Cardiac muscle cell (in vitro differentiated cells and primary cell): ENCODE measurements at regions not wholly inside any gene's neighbourhood (a gene's known extent, or its start where the extent isn't known, plus 50 kb on each side); places are given as distances from the start of the nearest gene placed in this dataset.

Source experiments
- DNase-seq, 2 donors: peaks; one replicate each; pipeline versions ENCODE4 v3.0.0 to v3.0.0-alpha.2; 2010 to 2017; ENCODE audit warnings: low read depth in 1 of 2, low spot score in 1 of 2
- H3K27ac ChIP-seq: fragments of 200-600 bp; sonication (generic); 2 replicates; pipeline ENCODE4 v1.5.1; 2016
- H3K27me3 ChIP-seq: fragments of 200-600 bp; sonication (generic); 2 replicates; pipeline ENCODE4 v1.6.0; 2016; ENCODE audit warnings: control low read depth
- H3K36me3 ChIP-seq: fragments of 200-600 bp; sonication (generic); 2 replicates; pipeline ENCODE4 v1.5.1; 2016; ENCODE audit warnings: control low read depth
- H3K4me1 ChIP-seq: fragments of 200-600 bp; sonication (generic); 2 replicates; pipeline ENCODE4 v1.8.1; 2017; ENCODE audit warnings: low read depth, mild to moderate bottlenecking, mixed run types
- H3K4me3 ChIP-seq: fragments of 200-600 bp; sonication (generic); 2 replicates; pipeline ENCODE4 v1.5.1; 2016; ENCODE audit warnings: mild to moderate bottlenecking
- H3K9me3 ChIP-seq: fragments of 200-600 bp; sonication (generic); 2 replicates; pipeline ENCODE4 v1.5.1; 2017; ENCODE audit warnings: low read depth, mild to moderate bottlenecking, control low read depth
- TF ChIP-seq, protein P1 (sequence below): IDR thresholded peaks from 2 replicates; pipeline ENCODE4 v1.5.1; 2012; ENCODE audit warnings: low read depth, mild to moderate bottlenecking, low read length

DNA sequence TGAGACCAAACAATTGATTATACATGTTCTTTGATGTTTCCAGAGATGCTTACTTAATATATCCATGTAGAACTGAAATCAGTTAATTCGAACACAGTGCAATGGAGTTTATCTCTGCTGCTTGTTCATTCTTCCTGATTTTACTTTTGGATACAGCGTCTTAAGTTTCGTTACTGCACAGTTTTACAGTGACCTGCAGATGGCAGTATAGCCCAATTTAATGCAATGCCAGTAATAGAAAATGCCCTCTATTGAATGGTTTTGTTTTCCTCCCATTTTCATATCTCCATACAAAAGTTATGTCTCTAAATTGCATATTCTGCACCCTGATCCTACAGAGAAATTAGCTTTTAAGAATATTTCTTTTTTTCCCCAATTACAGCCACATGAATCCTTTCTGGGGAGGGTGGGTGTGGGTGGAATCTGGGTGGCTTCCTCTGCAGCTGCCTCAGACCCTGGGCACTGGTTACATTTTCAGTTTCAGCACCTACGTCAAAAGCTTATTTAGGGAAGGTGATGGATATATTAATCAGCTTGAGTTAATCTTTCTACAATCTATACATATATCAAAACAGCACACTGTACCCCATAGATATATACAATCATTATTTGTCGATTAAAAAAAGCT lies 101.1 kb upstream of the DCD start:
- peak; percentile 64 to 66 for DNase-seq
- TF ChIP-seq, protein P1, sequence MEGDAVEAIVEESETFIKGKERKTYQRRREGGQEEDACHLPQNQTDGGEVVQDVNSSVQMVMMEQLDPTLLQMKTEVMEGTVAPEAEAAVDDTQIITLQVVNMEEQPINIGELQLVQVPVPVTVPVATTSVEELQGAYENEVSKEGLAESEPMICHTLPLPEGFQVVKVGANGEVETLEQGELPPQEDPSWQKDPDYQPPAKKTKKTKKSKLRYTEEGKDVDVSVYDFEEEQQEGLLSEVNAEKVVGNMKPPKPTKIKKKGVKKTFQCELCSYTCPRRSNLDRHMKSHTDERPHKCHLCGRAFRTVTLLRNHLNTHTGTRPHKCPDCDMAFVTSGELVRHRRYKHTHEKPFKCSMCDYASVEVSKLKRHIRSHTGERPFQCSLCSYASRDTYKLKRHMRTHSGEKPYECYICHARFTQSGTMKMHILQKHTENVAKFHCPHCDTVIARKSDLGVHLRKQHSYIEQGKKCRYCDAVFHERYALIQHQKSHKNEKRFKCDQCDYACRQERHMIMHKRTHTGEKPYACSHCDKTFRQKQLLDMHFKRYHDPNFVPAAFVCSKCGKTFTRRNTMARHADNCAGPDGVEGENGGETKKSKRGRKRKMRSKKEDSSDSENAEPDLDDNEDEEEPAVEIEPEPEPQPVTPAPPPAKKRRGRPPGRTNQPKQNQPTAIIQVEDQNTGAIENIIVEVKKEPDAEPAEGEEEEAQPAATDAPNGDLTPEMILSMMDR: peak; percentile 75
- H3K27me3 ChIP-seq: no peaks in the 10 kb centered on the region

DNA sequence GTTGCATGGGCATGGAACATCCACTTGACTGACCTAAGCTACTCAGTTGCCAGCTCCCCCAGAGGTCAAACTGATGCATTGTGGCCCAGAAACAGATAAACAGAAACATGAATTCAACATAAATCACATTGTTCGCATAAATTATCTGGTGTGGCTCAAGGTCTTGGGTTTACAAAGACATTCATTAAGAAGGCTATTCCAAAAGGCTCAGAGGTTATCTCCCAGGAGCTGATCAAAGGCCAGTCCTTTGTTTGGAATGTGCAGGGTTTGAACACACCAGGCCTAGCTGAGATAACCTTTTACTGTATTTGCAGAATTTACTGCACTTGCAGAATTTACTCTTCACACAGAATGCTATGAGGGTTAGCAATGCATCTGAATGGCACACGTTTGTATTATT lies 96.4 kb upstream of the DCD start:
- Histone ChIP-seq H3K4me3 (no peak overlapping the region), H3K27me3 (no peaks in the 10 kb centered on the region), H3K27ac (no peak overlapping the region), H3K4me1 (no peaks in the 10 kb centered on the region), H3K9me3 (no peaks in the 10 kb centered on the region), H3K36me3 (no peaks in the 10 kb centered on the region)
- no peak for DNase-seq
- TF ChIP-seq, protein P1: no peak

More for the DNA sequence above, 101.1 kb upstream of the DCD start:
- no peak overlapping the region for H3K27ac ChIP-seq
- no peaks in the 10 kb centered on the region for H3K36me3 ChIP-seq
- H3K4me1 ChIP-seq: no peaks in the 10 kb centered on the region
- no peak overlapping the region for H3K4me3 ChIP-seq
- H3K9me3 ChIP-seq: no peaks in the 10 kb centered on the region

DNA sequence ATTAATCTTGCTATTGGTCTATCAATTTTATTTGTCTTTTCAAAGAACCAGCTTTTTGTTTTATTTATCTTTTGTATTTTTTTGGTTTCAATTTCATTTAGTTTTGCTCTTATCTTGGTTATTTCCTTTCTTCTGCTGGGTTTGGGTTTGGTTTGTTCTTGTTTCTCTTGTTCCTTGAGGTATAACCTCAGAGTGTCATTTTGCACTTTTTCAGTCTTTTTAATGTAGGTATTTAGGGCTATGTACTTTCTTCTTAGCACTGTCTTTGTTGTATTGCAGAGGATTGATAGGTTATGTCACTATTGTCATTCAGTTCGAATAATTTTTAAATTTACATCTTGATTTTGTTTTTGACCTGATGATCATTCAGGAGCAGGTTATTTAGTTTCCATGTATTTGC lies 92.7 kb upstream of the DCD start:
- Histone ChIP-seq H3K4me3 (no peak overlapping the region), H3K4me1 (no peaks in the 10 kb centered on the region), H3K9me3 (no peaks in the 10 kb centered on the region), H3K27ac (no peak overlapping the region), H3K36me3 (no peaks in the 10 kb centered on the region), H3K27me3 (no peaks in the 10 kb centered on the region)
- TF ChIP-seq, protein P1: no peak
- no peak for DNase-seq

DNA sequence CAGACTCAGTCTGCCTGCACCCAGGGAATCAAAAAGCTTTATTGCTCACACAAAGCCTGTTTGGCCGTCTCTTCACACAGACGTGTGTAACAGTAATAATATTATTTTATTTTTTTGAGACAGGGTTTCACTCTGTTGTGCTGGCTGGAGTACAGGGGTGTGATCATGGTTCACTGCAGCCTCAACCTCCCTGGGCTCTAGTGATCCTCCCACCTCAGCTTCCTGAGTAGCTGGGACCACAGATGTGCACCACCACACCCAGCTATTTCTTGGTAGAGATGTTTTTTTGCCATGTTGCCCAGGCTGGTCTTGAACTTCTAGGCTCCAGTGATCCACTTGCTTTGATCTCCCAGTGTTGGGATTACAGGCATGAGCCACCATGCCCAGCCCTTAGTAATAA lies 88.4 kb upstream of the DCD start:
- H3K9me3 ChIP-seq: no peaks in the 10 kb centered on the region
- H3K36me3 ChIP-seq: no peaks in the 10 kb centered on the region
- H3K4me3 ChIP-seq: no peak overlapping the region
- no peaks in the 10 kb centered on the region for H3K27me3 ChIP-seq
- TF ChIP-seq, protein P1: no peak
- no peak for DNase-seq
- H3K4me1 ChIP-seq: no peaks in the 10 kb centered on the region
- H3K27ac ChIP-seq: no peak overlapping the region

DNA sequence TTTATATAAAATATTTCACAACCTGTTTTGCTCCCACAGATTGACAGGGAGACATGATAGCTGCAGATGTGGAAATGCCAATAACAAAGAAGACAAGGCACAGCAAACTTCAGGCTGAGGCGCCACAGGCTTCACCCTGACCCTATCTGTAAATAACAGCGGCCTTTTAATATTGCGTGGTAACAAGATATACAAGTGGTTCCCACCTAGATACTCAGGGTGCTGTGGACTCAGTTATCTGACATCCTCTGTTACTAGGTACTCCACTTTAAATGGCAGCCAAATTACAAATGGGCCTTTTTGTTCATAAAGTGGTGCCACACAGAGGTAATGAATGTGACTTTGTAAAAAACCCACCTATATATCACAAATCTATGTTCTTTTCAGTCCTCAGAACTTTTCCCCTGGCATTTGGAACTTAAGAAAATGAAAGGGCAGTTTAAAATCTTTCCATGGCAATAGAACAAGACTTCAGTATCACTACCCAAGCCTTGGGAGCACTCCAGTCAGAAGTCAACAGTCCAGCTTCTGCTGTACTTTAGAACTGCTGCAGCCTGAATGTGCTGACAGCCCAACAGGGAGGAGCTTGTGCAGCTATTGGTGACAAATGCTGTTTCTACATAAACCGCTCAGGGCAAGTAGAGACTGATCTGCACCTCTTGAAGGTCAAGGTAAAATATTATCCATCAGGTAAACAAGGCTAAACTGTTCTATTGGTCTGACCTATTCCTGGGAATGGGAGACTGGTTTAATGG lies 86.2 kb upstream of the DCD start:
- Histone ChIP-seq H3K9me3 (no peaks in the 10 kb centered on the region), H3K36me3 (no peaks in the 10 kb centered on the region), H3K27ac (peak overlapping the region; percentile 63), H3K27me3 (no peaks in the 10 kb centered on the region), H3K4me1 (no peaks in the 10 kb centered on the region), H3K4me3 (no peak overlapping the region)
- peak in 1 of 2 donors; percentile 63 for DNase-seq
- TF ChIP-seq, protein P1: no peak
